ENCODE measurements at regions not wholly inside any gene's neighbourhood (a gene's known extent, or its start where the extent isn't known, plus 50 kb on each side); places are given as distances from the start of the nearest gene placed in this dataset.
"Not testable (repeated sequence)": the region's sequence is repeated elsewhere in the genome, so short reads cannot be mapped to it uniquely, and the experiment has no call there.

GRCh38 chr3:74825404-74825803 lies 210.9 kb upstream of the CNTN3 start:
- DNase-seq: not testable (repeated sequence)

GRCh38 chr3:74824366-74824765 lies 209.9 kb upstream of the CNTN3 start:
- DNase-seq: no peak

GRCh38 chr3:74814181-74814580 lies 199.7 kb upstream of the CNTN3 start:
- DNase-seq: no peak

GRCh38 chr3:74812756-74813155 lies 198.3 kb upstream of the CNTN3 start:
- DNase-seq: no peak

GRCh38 chr3:74808506-74809275 lies 194.2 kb upstream of the CNTN3 start:
- DNase-seq: no peak

- DNase-seq: no peak
These were observed 187.5 kb upstream of the CNTN3 start for GRCh38 chr3:74801924-74802323.

GRCh38 chr3:74789111-74789510 lies 174.7 kb upstream of the CNTN3 start:
- DNase-seq: no peak

- DNase-seq: no peak
These were observed 172.6 kb upstream of the CNTN3 start for GRCh38 chr3:74787011-74787410.

GRCh38 chr3:74771401-74771800 lies 156.9 kb upstream of the CNTN3 start:
- no peak for DNase-seq

GRCh38 chr3:74768010-74768409 lies 153.6 kb upstream of the CNTN3 start:
- DNase-seq: no peak

GRCh38 chr3:74766405-74766804 lies 151.9 kb upstream of the CNTN3 start:
- DNase-seq: no peak

GRCh38 chr3:74763830-74764229 lies 149.4 kb upstream of the CNTN3 start:
- no peak for DNase-seq

- DNase-seq: no peak
These were observed 142.2 kb upstream of the CNTN3 start for GRCh38 chr3:74756674-74757073.

- no peak for DNase-seq
These were observed 137.8 kb upstream of the CNTN3 start for GRCh38 chr3:74752290-74752689.

- no peak for DNase-seq
These were observed 137.3 kb upstream of the CNTN3 start for GRCh38 chr3:74751775-74752174.

GRCh38 chr3:74750901-74751300 lies 136.4 kb upstream of the CNTN3 start:
- no peak for DNase-seq

- no peak for DNase-seq
These were observed 124.8 kb upstream of the CNTN3 start for GRCh38 chr3:74739242-74739641.

- no peak for DNase-seq
These were observed 107.8 kb upstream of the CNTN3 start for GRCh38 chr3:74722211-74722610.

GRCh38 chr3:74713977-74714376 lies 99.5 kb upstream of the CNTN3 start:
- DNase-seq: no peak

- no peak for DNase-seq
These were observed 97.6 kb upstream of the CNTN3 start for GRCh38 chr3:74711913-74712512.

- no peak for DNase-seq
These were observed 95.5 kb upstream of the CNTN3 start for GRCh38 chr3:74709951-74710350.

- DNase-seq: no peak
These were observed 79.4 kb upstream of the CNTN3 start for GRCh38 chr3:74693696-74694393.

GRCh38 chr3:74693251-74693650 lies 78.8 kb upstream of the CNTN3 start:
- DNase-seq: no peak

GRCh38 chr3:74691946-74692345 lies 77.5 kb upstream of the CNTN3 start:
- no peak for DNase-seq
